ENCODE measurements at regions not wholly inside any gene's neighbourhood (a gene's known extent, or its start where the extent isn't known, plus 50 kb on each side); places are given as distances from the start of the nearest gene placed in this dataset.

DNA sequence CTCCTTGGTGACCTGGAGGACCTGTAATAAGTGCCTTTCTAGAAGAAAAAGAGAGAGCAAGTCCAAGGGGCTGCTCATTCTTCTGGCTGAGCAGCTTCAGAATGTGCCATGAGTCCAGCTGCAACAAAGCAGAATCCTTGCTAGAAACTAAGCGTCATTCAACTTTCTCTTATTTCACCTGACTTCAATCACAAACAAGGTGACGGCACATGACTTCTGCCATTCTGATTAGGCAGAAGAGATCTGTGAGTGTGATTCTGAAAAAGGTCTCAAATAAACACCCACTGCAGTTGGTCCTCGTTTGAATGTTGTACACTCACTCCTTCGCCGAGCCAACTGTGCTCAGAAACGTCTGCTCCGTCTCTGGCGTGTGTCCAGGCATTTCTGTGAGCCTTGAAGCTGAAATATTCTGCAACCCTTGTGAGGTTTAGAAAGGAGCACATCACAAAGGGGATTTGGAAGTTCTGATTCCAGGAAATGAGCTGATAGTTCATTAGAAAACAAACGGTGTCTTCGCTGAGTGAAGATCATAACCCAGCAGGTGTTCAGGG lies 623.8 kb upstream of the KIRREL3 start:
- DNase-seq = no peak

GRCh38 chr11:127622686-127623085 lies 622.1 kb upstream of the KIRREL3 start:
- no peak for DNase-seq

- peak; percentile 78 for DNase-seq
Observed at GRCh38 chr11:127620671-127621070, 620.1 kb upstream of the KIRREL3 start.

- DNase-seq = no peak
Observed at GRCh38 chr11:127619946-127620345, 619.4 kb upstream of the KIRREL3 start.

GRCh38 chr11:127618721-127619120 lies 618.2 kb upstream of the KIRREL3 start:
- no peak for DNase-seq

GRCh38 chr11:127616158-127616557 lies 615.6 kb upstream of the KIRREL3 start:
- DNase-seq = no peak

GRCh38 chr11:127612607-127613006 lies 612.0 kb upstream of the KIRREL3 start:
- no peak for DNase-seq

DNA sequence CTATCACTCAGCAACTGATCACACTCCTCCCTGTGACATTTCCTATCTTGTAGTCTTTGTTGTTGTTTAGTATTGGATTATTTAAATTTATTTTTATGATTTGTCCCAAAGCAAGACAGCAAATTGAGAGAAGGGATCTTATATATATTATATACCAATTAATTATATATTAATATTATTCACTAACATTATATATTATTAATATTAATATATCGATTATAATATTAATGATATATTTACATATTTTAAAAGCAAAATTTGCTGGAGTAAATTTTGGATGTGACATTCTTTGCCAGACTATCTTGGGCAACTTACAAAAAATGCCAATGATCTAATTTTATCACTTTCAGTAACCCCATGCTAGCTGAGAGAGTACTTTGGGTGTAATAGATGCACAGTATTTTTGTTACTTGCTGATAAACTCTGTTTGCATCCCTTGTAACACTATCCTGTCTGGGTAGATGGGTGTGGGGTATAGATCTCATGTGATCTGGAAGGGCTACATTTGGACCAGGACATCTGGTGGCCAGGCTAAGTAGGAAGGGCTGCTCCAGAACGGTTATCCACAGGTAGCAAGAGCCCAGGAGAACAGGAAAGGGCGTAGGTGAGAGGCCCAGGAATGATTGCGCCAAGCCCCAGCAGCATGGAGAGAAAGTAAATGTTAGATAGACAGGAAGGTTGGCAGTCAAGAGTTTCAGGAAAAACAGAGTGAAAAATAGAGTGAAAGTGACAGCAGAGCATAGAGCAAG lies 608.6 kb upstream of the KIRREL3 start:
- DNase-seq = no peak

DNA sequence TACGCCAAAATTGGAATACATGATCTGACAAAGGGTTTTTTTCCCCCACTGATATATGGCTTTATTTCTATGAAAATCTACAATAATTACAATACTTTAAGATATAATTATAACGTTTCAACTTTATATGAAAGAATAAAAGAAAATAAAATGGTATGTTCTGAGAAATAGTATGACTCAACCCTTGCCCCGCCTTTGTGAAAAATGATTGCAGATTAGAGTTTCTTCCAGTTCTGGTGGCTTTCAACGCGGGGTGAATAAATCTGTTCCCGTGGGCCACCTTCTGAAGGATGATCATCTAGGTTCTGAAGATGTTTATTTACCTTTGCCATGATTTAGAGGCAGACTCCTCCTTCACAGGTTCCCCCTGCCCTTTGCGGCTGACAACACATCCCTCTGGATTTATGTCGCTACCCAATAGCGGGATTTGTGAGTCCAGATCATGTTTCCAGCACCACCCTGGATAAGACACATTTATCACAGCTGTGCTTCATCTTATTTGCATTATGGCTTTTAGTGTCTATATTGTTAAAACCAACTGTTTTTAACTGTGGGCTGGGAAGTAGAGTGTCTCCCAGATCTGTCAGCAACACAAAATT lies 607.0 kb upstream of the KIRREL3 start:
- no peak for DNase-seq

DNA sequence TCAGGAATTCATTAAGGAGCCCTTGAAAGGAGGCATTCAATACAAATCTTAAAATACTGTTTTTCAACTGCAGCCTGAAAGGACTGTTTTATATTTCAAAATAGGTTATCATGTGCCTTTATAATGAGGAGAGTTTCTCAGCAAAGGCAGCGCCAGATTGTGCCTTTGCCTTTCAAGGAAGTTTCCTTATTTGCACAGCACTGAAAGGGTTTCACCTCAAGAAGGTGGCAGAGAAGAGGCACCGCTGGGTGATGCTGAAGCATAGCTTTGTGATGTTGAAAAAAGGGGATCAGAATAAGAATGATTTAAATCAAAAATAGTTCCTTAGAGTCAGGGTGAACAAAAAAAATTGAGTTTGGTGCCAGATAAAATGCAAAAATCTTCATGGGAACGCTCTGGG lies 601.0 kb upstream of the KIRREL3 start:
- DNase-seq = no peak

DNA sequence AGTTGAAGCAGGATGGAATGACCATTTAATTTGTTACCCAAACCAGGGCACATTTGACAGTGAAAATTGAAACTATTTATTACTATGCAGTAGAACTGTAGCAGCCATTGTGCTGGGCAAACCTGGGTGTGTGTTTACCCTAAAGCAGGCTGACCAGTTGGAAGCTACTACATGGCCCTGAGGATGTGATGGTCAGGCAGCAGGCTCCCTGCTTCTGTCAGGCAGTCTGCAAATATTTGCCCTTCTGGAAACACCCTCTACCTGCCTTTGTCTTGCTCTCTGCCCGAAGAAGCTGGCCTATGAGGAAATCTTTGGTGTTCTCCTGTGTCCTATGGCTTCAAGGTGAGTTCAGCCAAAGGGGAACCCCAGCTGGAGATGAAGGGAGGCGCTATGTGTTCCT lies 600.1 kb upstream of the KIRREL3 start:
- no peak for DNase-seq

DNA sequence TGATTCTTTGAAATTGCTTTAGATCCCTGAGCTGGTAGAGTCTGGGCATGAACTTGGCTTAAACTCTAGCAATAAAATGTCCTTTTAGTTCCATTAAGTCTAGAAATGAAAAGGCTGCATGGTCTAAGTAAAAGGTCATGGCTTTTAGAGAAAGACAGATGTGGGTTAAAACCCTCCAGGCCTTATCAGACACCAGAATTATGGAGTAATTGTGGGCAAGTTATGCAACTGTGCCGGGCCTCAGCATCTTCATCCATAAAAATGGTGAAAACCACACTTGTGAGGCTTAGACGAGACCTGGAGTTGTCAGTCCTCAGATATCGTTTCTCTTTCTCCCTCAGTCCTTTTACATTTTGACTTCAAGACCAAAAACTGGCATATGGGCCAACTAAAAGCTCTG lies 597.9 kb upstream of the KIRREL3 start:
- no peak for DNase-seq

DNA sequence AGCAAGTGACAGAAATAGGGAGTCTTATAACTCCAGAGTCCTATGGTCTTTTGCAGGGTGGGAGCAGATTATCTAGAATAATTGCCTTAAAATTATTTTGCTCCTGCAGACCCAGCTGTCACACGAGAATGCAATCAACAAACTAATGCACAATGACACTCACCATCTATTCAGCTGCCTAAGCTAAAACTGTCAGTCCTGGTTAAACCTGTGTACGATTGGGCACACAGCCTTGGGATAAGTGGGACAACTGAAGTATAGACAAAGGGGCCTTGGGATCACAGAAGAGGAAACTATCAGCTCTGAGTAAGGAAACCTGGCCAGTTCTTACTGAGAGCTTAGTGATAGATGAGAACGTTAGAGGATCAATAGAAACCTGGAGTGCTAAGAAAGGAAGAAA lies 595.9 kb upstream of the KIRREL3 start:
- no peak for DNase-seq

DNA sequence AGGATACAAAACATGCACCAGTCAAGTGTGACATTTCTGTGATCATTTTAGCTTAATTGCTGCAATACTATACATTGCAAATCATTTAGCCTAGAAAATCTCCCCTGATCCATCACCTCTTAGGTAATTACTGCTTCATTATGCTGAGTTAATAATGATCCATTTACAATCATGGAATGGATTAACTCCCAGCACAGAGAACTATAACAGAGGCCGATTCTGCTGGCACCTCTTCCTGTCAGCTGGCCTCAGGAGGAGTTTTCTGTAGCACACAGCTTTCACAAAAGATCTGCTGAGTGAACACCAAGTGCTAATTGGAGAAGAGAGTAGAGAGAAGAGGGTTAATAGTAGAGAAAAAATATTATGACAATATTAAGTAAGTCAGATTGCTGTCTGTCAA lies 591.8 kb upstream of the KIRREL3 start:
- no peak for DNase-seq

- DNase-seq = no peak
Observed at GRCh38 chr11:127590314-127590713, 589.7 kb upstream of the KIRREL3 start.

- DNase-seq = no peak
Observed at GRCh38 chr11:127588431-127588830, 587.9 kb upstream of the KIRREL3 start.

DNA sequence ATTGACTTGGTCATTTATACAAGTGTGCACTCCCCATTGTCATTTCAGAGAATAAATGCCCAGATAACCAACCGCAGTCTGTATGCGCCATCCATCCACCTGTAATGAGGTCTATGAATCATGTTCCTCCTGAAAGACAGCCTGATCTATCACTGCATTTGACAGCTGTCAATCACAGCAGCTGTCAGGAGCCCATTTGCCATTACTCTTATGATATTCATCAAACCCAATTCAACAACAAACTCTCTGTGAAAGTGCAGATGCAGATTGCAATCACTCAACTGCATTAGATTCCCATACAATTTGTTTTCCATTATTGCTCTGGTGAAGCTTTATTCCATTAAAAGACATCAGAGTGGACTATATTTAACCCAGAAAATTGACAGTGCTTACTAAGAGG lies 586.9 kb upstream of the KIRREL3 start:
- no peak for DNase-seq

GRCh38 chr11:127576210-127576609 lies 575.6 kb upstream of the KIRREL3 start:
- DNase-seq = no peak

GRCh38 chr11:127574478-127574877 lies 573.9 kb upstream of the KIRREL3 start:
- DNase-seq = no peak

GRCh38 chr11:127568891-127569290 lies 568.3 kb upstream of the KIRREL3 start:
- no peak for DNase-seq

DNA sequence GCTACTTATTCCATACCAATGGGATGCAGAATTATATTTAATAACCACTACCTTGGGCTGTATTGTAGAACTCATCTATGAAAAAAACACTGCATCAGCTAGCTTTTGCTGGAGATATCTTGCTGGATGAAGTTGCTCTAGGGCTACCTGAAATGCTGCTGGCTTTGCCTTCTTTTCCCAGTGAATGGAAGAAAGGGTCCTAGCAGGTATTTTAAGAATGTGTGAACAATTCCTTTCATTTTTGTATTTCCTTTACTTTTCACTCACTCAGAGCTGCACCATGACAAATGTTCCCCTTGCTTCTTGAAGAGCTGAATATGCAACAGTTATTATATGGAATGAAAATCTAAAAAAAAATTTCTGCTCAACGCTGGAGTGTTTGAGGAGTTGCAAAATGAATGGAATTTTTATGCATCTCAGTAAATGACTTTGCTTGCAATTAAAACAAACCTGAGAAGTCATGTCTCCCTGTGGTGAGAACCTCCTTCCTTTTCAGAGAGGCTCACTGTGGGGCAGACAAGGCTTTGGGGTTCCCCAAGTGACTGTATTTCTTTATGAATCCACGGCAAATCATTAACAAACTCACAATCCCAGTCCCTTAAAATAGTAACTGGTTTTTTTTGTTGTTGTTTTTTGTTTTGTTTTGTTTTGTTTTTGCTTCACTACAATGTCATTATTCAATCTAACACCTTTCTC lies 566.8 kb upstream of the KIRREL3 start:
- DNase-seq = no peak

DNA sequence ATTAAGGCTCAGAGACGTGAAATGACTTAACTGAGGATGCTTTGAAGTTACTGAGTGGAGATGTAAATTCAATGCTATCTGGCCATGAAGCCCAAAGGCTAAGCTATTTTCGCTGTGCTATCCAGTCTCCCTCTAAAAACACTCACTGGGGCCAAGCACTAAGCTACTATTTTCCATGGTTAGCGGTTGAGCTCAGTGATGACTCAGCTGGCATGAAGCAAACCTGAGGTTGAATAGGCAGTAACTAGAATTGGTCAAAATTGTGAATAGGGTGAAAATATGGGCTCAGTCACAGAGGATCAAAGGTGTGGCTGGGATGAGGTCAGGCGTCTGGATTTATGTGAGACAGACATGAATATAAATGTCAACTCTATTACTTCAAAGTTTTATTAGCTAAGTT lies 564.2 kb upstream of the KIRREL3 start:
- DNase-seq = no peak

GRCh38 chr11:127559978-127560377 lies 559.4 kb upstream of the KIRREL3 start:
- DNase-seq = no peak

DNA sequence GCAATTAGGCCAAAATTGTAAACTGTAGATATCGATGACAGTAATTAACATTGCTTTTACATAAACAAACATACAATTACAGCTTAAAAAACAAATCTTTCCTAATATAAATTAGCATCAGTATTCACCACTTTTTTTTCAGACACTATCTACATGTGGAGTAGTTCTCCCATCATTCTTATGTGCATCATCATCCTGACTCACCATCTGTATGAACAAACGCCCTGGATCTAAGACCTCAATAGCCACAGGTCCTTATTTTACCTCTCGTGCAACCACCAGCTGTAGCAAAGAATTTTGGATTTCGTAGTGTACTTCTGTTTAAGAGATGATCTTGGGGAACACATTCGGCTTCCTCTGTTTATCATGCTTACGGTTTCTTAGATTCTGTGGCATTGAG lies 551.9 kb upstream of the KIRREL3 start:
- no peak for DNase-seq
